IMR-90 (cell line): ENCODE measurements at regions not wholly inside any gene's neighbourhood (a gene's known extent, or its start where the extent isn't known, plus 50 kb on each side); places are given as distances from the start of the nearest gene placed in this dataset.

Experiments used
- ATAC-seq: fragments of 200-7000 bp; cut with Tn5 transposase; 2 replicates; pipeline ENCODE4 v1.9.1; 2020; ENCODE audit warnings: low read depth, mild to moderate bottlenecking, moderate library complexity
- BruUV-seq: library from RNA; stranded (reverse); fragments of 400-500 nt; replicated peaks from 2 replicates; lab custom pipeline; 2021; lab: Mats Ljungman, UMichigan
- CTCF ChIA-PET: fragments of 300-600 bp; formaldehyde crosslinking; extraction: SDS; loops from one replicate; lab custom pipeline; 2021; ENCODE audit warnings: antibody characterized with exemption; lab: Yijun Ruan, JAX
- POLR2A ChIA-PET: fragments of 300-600 bp; sonication (Branson Sonifier 250); formaldehyde crosslinking; loops from one replicate; lab custom pipeline; 2022; ENCODE audit warnings: antibody characterized with exemption; ENCODE audit not compliant: unreplicated experiment; lab: Charles Lee
- DNase-seq: peaks from one replicate; pipeline ENCODE4 v3.0.0; 2013
- H2AFZ ChIP-seq: replicated peaks from 2 replicates; pipeline ENCODE3; 2013; ENCODE audit warnings: low read length, mild to moderate bottlenecking; ENCODE audit not compliant: poor library complexity
- H2AK5ac ChIP-seq: 2 replicates; pipeline ENCODE4 v1.6.1; 2013; ENCODE audit warnings: low read depth, low read length, inconsistent platforms
- H2AK9ac ChIP-seq: replicated peaks from 2 replicates; pipeline ENCODE3; 2013; ENCODE audit warnings: mild to moderate bottlenecking, low read depth, low read length, moderate library complexity; ENCODE audit not compliant: poor library complexity
- H2BK120ac ChIP-seq: 2 replicates; pipeline ENCODE4 v1.6.1; 2013; ENCODE audit warnings: low read depth, low read length, inconsistent platforms
- H2BK15ac ChIP-seq: 3 replicates; pipeline ENCODE4 v1.6.1; 2013; ENCODE audit warnings: low read depth, low read length, inconsistent platforms
- H2BK20ac ChIP-seq: 2 replicates; pipeline ENCODE4 v1.6.1; 2013; ENCODE audit warnings: low read depth, mild to moderate bottlenecking, inconsistent platforms, low read length, moderate library complexity
- H2BK5ac ChIP-seq: 2 replicates; pipeline ENCODE4 v1.6.1; 2013; ENCODE audit warnings: mild to moderate bottlenecking, low read depth, low read length, inconsistent platforms; ENCODE audit not compliant: poor library complexity, severe bottlenecking
- H3K14ac ChIP-seq: replicated peaks from 2 replicates; pipeline ENCODE4 v1.6.1; 2013; ENCODE audit warnings: low read depth, low read length, inconsistent platforms
- H3K18ac ChIP-seq: 2 replicates; pipeline ENCODE4 v1.6.1; 2013; ENCODE audit warnings: low read depth, low read length, control low read depth
- H3K23ac ChIP-seq: 2 replicates; pipeline ENCODE4 v1.6.1; 2013; ENCODE audit warnings: low read depth, low read length, inconsistent platforms
- H3K27ac ChIP-seq: 2 replicates; pipeline ENCODE4 v1.5.1; 2013; ENCODE audit warnings: mild to moderate bottlenecking, control low read depth, low read length; ENCODE audit not compliant: insufficient read depth
- H3K27me3 ChIP-seq: 2 replicates; pipeline ENCODE4 v1.6.1; 2013; ENCODE audit warnings: low read length; ENCODE audit not compliant: control insufficient read depth, insufficient read depth
- H3K36me3 ChIP-seq: 2 replicates; pipeline ENCODE4 v1.6.1; 2013; ENCODE audit warnings: low read length, mixed read lengths; ENCODE audit not compliant: control insufficient read depth, insufficient read depth
- H3K4ac ChIP-seq: 2 replicates; pipeline ENCODE4 v1.6.1; 2013; ENCODE audit warnings: low read depth, low read length, inconsistent platforms
- H3K4me1 ChIP-seq: 2 replicates; pipeline ENCODE4 v1.6.1; 2013; ENCODE audit warnings: low read length, mixed read lengths; ENCODE audit not compliant: control insufficient read depth, insufficient read depth
- H3K4me2 ChIP-seq: 2 replicates; pipeline ENCODE4 v1.6.1; 2013; ENCODE audit warnings: low read depth, mild to moderate bottlenecking, control low read depth, low read length, moderate library complexity
- H3K4me3 ChIP-seq: 2 replicates; pipeline ENCODE4 v1.5.1; 2013; ENCODE audit warnings: low read depth, mild to moderate bottlenecking, control low read depth, low read length, moderate library complexity; ENCODE audit not compliant: insufficient read depth
- H3K56ac ChIP-seq: 2 replicates; pipeline ENCODE4 v1.6.1; 2013; ENCODE audit warnings: low read length, inconsistent platforms; ENCODE audit not compliant: insufficient read depth; ENCODE audit errors: extremely low read depth
- H3K79me1 ChIP-seq, 2 experiments: 2 replicates each; pipeline ENCODE4 v1.6.1; 2013; ENCODE audit warnings: low read length in 2 of 2, inconsistent platforms in 1 of 2, low read depth in 1 of 2
- H3K9ac ChIP-seq: 2 replicates; pipeline ENCODE4 v1.6.1; 2013; ENCODE audit warnings: low read depth, low read length, control low read depth
- H3K9me1 ChIP-seq: 2 replicates; pipeline ENCODE4 v1.6.1; 2013; ENCODE audit warnings: low read length, inconsistent platforms; ENCODE audit not compliant: insufficient read depth
- H3K9me3 ChIP-seq: 2 replicates; pipeline ENCODE4 v1.6.1; 2013; ENCODE audit warnings: low read length; ENCODE audit not compliant: control insufficient read depth, insufficient read depth
- H4K20me1 ChIP-seq: 2 replicates; pipeline ENCODE4 v1.6.1; 2013; ENCODE audit warnings: low read length, inconsistent platforms; ENCODE audit not compliant: insufficient read depth
- H4K5ac ChIP-seq: 2 replicates; pipeline ENCODE4 v1.6.1; 2013; ENCODE audit warnings: mild to moderate bottlenecking, low read depth, low read length, control low read depth
- H4K8ac ChIP-seq, 2 experiments: 2 replicates each; pipeline ENCODE4 v1.6.1; 2013; ENCODE audit warnings: low read depth in 2 of 2, low read length in 2 of 2, control low read depth in 1 of 2, inconsistent platforms in 1 of 2
- H4K91ac ChIP-seq: 2 replicates; pipeline ENCODE4 v1.6.1; 2013; ENCODE audit warnings: low read depth, low read length, inconsistent platforms; ENCODE audit not compliant: insufficient read depth
- CTCF ChIP-seq: conservative IDR thresholded peaks from 2 replicates; pipeline ENCODE4 v1.5.1; 2012; ENCODE audit warnings: mild to moderate bottlenecking, low read depth, low read length, improper control_type of control experiment
- MAFK ChIP-seq: IDR thresholded peaks from 2 replicates; pipeline ENCODE4 v1.6.1; 2012; ENCODE audit warnings: low read depth, low read length, improper control_type of control experiment
- MXI1 ChIP-seq: IDR thresholded peaks from 2 replicates; pipeline ENCODE4 v1.6.1; 2012; ENCODE audit warnings: low read depth, mild to moderate bottlenecking, low read length, moderate library complexity, borderline replicate concordance
- NFE2L2 ChIP-seq: fragments of 150-350 bp; IDR thresholded peaks from 2 replicates; pipeline ENCODE4 v1.6.1; 2016; ENCODE audit warnings: low read depth, mild to moderate bottlenecking, low read length
- RCOR1 ChIP-seq: IDR thresholded peaks from 2 replicates; pipeline ENCODE4 v1.6.1; 2012; ENCODE audit warnings: mild to moderate bottlenecking, low read length, improper control_type of control experiment; ENCODE audit not compliant: insufficient replicate concordance
- RFX5 ChIP-seq: IDR thresholded peaks from 2 replicates; pipeline ENCODE4 v1.8.0; 2012; ENCODE audit warnings: low read depth, mild to moderate bottlenecking, low read length, moderate library complexity
- WGBS, 2 experiments: methylation state at CpG; one replicate each; pipeline versions ENCODE4 v1.1.5 to v1.1.7; 2013; ENCODE audit warnings: missing lambda C conversion rate in 2 of 2; ENCODE audit not compliant: insufficient read length in 1 of 2; ENCODE audit errors: extremely low coverage in 2 of 2; 5-methylcytosine and 5-hydroxymethylcytosine counted together
- dilution Hi-C: fragments of 300-500 bp; cut with HindIII; formaldehyde crosslinking; loops from one replicate; pipeline ENCODE4 v1.14.3; 2018; ENCODE audit warnings: low sequenced_read_pairs; ENCODE audit not compliant: unreplicated experiment
- in situ Hi-C: fragments of 300-500 bp; cut with MboI; formaldehyde crosslinking; loops from 3 replicates; pipeline ENCODE4 v1.14.3; 2019; ENCODE audit warnings: low sequenced_read_pairs, inconsistent platforms, mixed read lengths
- intact Hi-C: fragments of 100-400 bp; cut with micrococcal nuclease; formaldehyde crosslinking; loops from 2 replicates; pipeline ENCODE4 v1.10.0; 2022

- TF ChIP-seq RCOR1, result no peak
- TF ChIP-seq CTCF, result no peak
- no peak for TF ChIP-seq MXI1
- TF ChIP-seq NFE2L2, result no peak
- TF ChIP-seq MAFK, result no peak
- no peak for TF ChIP-seq RFX5
- intact Hi-C loops (no loop called here), dilution Hi-C loops (no loop called here), in situ Hi-C loops (no loop called here)
- H4K20me1 ChIP-seq, result no peaks in the 10 kb centered on the region
- no peak overlapping the region for H4K5ac ChIP-seq
- CTCF ChIA-PET, result no interaction called here
- no peak overlapping the region for H4K8ac ChIP-seq
- no peak overlapping the region for H3K27ac ChIP-seq
- H3K4me1 ChIP-seq, result no peaks in the 10 kb centered on the region
- H3K4ac ChIP-seq, result no peak overlapping the region
- no peak overlapping the region for H2BK15ac ChIP-seq
- H3K9me3 ChIP-seq, result peaks cover 5% of the 10 kb centered on the region
- H3K9ac ChIP-seq, result no peak overlapping the region
- BruUV-seq, result no TSS peak
- H3K9me1 ChIP-seq, result no peaks in the 10 kb centered on the region
- H3K14ac ChIP-seq, result no peak overlapping the region
- no peak overlapping the region for H3K4me2 ChIP-seq
- POLR2A ChIA-PET, result no interaction called here
- no peak overlapping the region for H3K56ac ChIP-seq
- H3K27me3 ChIP-seq, result no peaks in the 10 kb centered on the region
- no CpG with 5 or more reads among the region's 1 CpG for WGBS, 2 experiments
- H3K4me3 ChIP-seq, result no peak overlapping the region
- no peaks in the 10 kb centered on the region for H3K79me1 ChIP-seq
- H3K36me3 ChIP-seq, result no peaks in the 10 kb centered on the region
- DNase-seq (no peak), ATAC-seq (no peak)
- H3K18ac ChIP-seq, result no peak overlapping the region
- H2AFZ ChIP-seq, result no peak overlapping the region
- H2BK20ac ChIP-seq, result no peak overlapping the region
- H4K91ac ChIP-seq, result no peak overlapping the region
- no peak overlapping the region for H2AK5ac ChIP-seq
- H2BK120ac ChIP-seq, result no peak overlapping the region
- H2BK5ac ChIP-seq, result no peak overlapping the region
- no peak overlapping the region for H2AK9ac ChIP-seq
- H3K23ac ChIP-seq, result no peak overlapping the region
These were observed 502.3 kb downstream of the RBFOX1 start for GRCh38 chr16:7834771-7835431.
